Psoas muscle (tissue), 7 donors: ENCODE measurements at regions not wholly inside any gene's neighbourhood (a gene's known extent, or its start where the extent isn't known, plus 50 kb on each side); places are given as distances from the start of the nearest gene placed in this dataset.

Experiments used
- ATAC-seq, 4 donors: fragments of 200-7000 bp; cut with Tn5 transposase; one replicate each; pipeline ENCODE4 v1.9.1; 2020; ENCODE audit warnings: moderate library complexity in 3 of 4, mild to moderate bottlenecking in 2 of 4
- DNase-seq, 2 donors: peaks; one replicate each; pipeline ENCODE4 v3.0.0-alpha.2; 2020
- H3K27ac ChIP-seq: fragments of 200-600 bp; one replicate; pipeline ENCODE4 v1.8.0; 2022
- H3K27me3 ChIP-seq, 3 donors: fragments of 200-600 bp in 1 of 3; one replicate each; pipeline versions ENCODE4 v1.6.1 to v1.8.0; 2013 to 2022; ENCODE audit warnings: low read length in 2 of 3, mild to moderate bottlenecking in 2 of 3, moderate library complexity in 1 of 3; ENCODE audit not compliant: insufficient read depth in 3 of 3
- H3K36me3 ChIP-seq, 2 donors: fragments of 200-600 bp in 1 of 2; one replicate each; pipeline versions ENCODE4 v1.6.1 to v1.8.0; 2013 to 2022; ENCODE audit warnings: low read depth in 1 of 2, mild to moderate bottlenecking in 1 of 2, moderate library complexity in 1 of 2; ENCODE audit not compliant: insufficient read depth in 1 of 2
- H3K4me1 ChIP-seq: fragments of 200-600 bp; one replicate; pipeline ENCODE4 v1.8.0; 2022
- H3K4me3 ChIP-seq: fragments of 200-600 bp; one replicate; pipeline ENCODE4 v1.8.0; 2022; ENCODE audit warnings: mild to moderate bottlenecking
- H3K9me3 ChIP-seq: fragments of 200-600 bp; one replicate; pipeline ENCODE4 v1.8.0; 2022
- CTCF ChIP-seq: fragments of 200-600 bp; IDR thresholded peaks from one replicate; pipeline ENCODE4 v1.8.0; 2022; ENCODE audit warnings: antibody characterized with exemption
- WGBS, 3 donors: extraction: QIAGEN DNeasy Blood & Tissue Kit; methylation state at CpG; one replicate each; pipeline versions ENCODE4 v1.1.6 to v1.1.7; 2013; 5-methylcytosine and 5-hydroxymethylcytosine counted together
- intact Hi-C, 2 donors: fragments of 100-400 bp; cut with DNase I; formaldehyde crosslinking; loops; one replicate each; pipeline versions ENCODE4 v1.11.0 to v1.14.2; 2022
- donor health status: healthy with polysubstance abuse.
- donor health status: DM: no; HTN: no; CAD: no; lungs with moderate emphysema.
- donor health status: Bipolar disorder and iron deficiency.
- donor health status: healthy.
- donor health status: DM: yes; HTN: yes; CAD: no.
- donor health status: DM: no; HTN: no; CAD: no.
- donor health status: DM: yes; HTN: yes; CAD: no.

GRCh38 chr12:93018610-93019009, 89.5 kb upstream of the EEA1 start:
- H3K9me3 ChIP-seq, result no peaks in the 10 kb centered on the region
- H3K4me1 ChIP-seq, result no peaks in the 10 kb centered on the region
- ATAC-seq, result no peak
- no peak overlapping the region for H3K27ac ChIP-seq
- DNase-seq, result no peak
- no peaks in the 10 kb centered on the region for H3K36me3 ChIP-seq
- intact Hi-C loops, result no loop called here
- H3K27me3 ChIP-seq, result no peaks in the 10 kb centered on the region
- 91 to 99% (median 96%) methylated on average over 2 of the region's 2 CpGs for WGBS, 3 donors
- H3K4me3 ChIP-seq, result no peak overlapping the region
- TF ChIP-seq CTCF, result no peak

GRCh38 chr12:93019212-93019927, 90.3 kb upstream of the EEA1 start:
- Histone ChIP-seq H3K4me3 (no peak overlapping the region), H3K9me3 (no peaks in the 10 kb centered on the region), H3K27me3 (no peaks in the 10 kb centered on the region), H3K27ac (no peak overlapping the region), H3K4me1 (no peaks in the 10 kb centered on the region), H3K36me3 (no peaks in the 10 kb centered on the region)
- ATAC-seq (no peak), DNase-seq (no peak)
- TF ChIP-seq CTCF, result no peak
- 87 to 93% (median 89%) methylated on average over 9 of the region's 9 CpGs for WGBS, 3 donors
- intact Hi-C loops, result no loop called here

- H3K4me1 ChIP-seq, result no peaks in the 10 kb centered on the region
- H3K9me3 ChIP-seq, result no peaks in the 10 kb centered on the region
- WGBS, 3 donors, result 74 to 78% (median 76%) methylated on average over 8 of the region's 8 CpGs
- DNase-seq (no peak), ATAC-seq (no peak)
- no peaks in the 10 kb centered on the region for H3K36me3 ChIP-seq
- no peak overlapping the region for H3K4me3 ChIP-seq
- intact Hi-C loops, result loop anchor here in 1 of 2 donors (10.0 kb wide), 1 partner anchor 375 kb away; no protein-coding TSS in a partner anchor
- H3K27ac ChIP-seq, result no peak overlapping the region
- no peaks in the 10 kb centered on the region for H3K27me3 ChIP-seq
- TF ChIP-seq CTCF, result no peak
These were observed 91.0 kb upstream of the EEA1 start for GRCh38 chr12:93019975-93020630.

- Histone ChIP-seq H3K36me3 (no peaks in the 10 kb centered on the region), H3K27ac (no peak overlapping the region), H3K9me3 (no peaks in the 10 kb centered on the region), H3K4me1 (peaks cover 6% of the 10 kb centered on the region), H3K4me3 (no peak overlapping the region), H3K27me3 (no peaks in the 10 kb centered on the region)
- intact Hi-C loops, result loop anchor here in 1 of 2 donors (10.0 kb wide), 1 partner anchor 374 kb away; no protein-coding TSS in a partner anchor
- no peak for TF ChIP-seq CTCF
- no peak for DNase-seq
- no peak for ATAC-seq
- WGBS, 3 donors, result 68 to 84% (median 77%) methylated on average over 9 of the region's 9 CpGs
These were observed 91.8 kb upstream of the EEA1 start for GRCh38 chr12:93020631-93021597.
